ENCODE measurements at regions not wholly inside any gene's neighbourhood (a gene's known extent, or its start where the extent isn't known, plus 50 kb on each side); places are given as distances from the start of the nearest gene placed in this dataset.

GRCh38 chr13:21997726-21998125, 326.9 kb downstream of the FGF9 start:
- TF ChIP-seq, protein P1, sequence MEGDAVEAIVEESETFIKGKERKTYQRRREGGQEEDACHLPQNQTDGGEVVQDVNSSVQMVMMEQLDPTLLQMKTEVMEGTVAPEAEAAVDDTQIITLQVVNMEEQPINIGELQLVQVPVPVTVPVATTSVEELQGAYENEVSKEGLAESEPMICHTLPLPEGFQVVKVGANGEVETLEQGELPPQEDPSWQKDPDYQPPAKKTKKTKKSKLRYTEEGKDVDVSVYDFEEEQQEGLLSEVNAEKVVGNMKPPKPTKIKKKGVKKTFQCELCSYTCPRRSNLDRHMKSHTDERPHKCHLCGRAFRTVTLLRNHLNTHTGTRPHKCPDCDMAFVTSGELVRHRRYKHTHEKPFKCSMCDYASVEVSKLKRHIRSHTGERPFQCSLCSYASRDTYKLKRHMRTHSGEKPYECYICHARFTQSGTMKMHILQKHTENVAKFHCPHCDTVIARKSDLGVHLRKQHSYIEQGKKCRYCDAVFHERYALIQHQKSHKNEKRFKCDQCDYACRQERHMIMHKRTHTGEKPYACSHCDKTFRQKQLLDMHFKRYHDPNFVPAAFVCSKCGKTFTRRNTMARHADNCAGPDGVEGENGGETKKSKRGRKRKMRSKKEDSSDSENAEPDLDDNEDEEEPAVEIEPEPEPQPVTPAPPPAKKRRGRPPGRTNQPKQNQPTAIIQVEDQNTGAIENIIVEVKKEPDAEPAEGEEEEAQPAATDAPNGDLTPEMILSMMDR (conservative IDR thresholded peaks at IDR 0.05; ENCODE audit: low read length): no peak
- TF ChIP-seq EZH2phosphoT487 (IDR thresholded peaks at IDR 0.05; ENCODE audit: borderline replicate concordance): no peak
